GM18511 (cell line): ENCODE measurements at regions not wholly inside any gene's neighbourhood (a gene's known extent, or its start where the extent isn't known, plus 50 kb on each side); places are given as distances from the start of the nearest gene placed in this dataset.
"Not testable (repeated sequence)": the region's sequence is repeated elsewhere in the genome, so short reads cannot be mapped to it uniquely, and the experiment has no call there.

Experiments used
- ATAC-seq: cut with Tn5 transposase; IDR thresholded peaks from one replicate; pipeline ENCODE4 v1.9.1; 2021; ENCODE audit warnings: mild to moderate bottlenecking, moderate library complexity; ENCODE audit not compliant: unreplicated experiment

DNA sequence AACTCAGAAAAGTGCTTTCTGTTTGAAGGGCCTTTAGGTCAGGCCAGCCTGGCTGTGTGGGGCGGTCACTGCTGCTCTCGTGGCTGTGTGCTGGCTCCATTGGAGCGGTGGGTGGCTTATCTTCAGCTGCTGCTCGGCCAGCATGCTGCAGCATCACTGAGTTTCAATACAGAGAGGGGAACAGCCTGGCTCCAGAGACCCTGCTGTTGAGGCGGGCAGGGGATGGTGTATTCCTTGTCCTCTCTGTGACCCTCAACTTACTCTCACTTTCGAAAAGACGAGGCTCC, 248.5 kb upstream of the ONECUT1 start:
- no peak for ATAC-seq

DNA sequence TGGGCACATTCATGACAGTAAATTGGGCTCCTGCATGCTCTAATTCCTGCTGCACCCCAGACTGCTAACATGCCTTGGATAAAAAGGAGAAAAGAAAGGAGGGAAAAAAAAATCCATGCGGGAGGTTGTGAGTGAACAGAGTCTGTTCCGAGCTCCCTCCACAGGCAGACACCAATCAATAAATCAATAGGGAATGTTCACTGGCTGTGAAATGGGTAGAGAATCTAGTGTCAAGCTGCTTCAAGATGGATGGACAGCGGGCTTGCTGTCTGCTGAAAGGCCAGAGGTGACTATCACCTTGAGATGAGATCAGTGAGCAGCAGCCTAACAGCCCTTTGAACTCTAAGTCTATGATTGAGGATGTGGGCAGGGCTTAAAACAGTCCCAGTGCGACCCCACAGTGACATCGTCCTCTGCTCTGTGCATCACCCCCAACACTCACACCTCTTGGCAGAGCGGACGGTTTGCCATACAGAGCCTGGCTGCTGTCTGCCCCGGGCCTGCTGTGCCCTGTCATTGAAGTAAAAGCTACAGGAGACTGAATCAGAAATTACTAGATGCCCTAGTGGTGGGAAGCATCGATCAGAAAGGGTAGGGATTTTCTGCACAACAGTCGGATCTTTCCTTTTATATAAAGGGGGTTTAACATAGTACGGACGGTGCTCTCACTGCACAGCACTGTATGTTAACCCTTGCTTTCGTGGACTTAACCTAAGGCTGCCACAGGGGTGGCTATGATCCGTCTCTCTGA, 247.9 kb upstream of the ONECUT1 start:
- ATAC-seq: no peak

DNA sequence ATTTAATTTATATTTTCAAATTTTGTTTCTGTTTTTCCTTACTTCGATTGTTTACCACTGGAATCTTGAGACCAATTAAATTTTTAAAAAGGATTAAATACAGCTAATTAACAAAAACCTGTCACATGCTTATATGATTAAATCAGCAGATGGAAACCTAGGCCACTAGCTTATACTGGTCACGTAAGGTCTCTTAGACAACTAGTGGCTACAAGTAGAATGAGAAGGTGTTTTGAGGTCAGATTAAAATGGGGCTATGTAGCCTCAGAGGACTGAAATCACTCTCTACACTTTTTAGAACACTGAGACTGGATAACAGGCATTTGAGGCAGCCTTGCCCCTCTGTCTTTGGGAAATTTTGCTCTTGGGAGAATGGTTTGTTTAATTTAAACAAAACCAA, 246.5 kb upstream of the ONECUT1 start:
- ATAC-seq: no peak

- ATAC-seq: no peak
Observed at GRCh38 chr15:53034767-53035245, 244.7 kb upstream of the ONECUT1 start.

DNA sequence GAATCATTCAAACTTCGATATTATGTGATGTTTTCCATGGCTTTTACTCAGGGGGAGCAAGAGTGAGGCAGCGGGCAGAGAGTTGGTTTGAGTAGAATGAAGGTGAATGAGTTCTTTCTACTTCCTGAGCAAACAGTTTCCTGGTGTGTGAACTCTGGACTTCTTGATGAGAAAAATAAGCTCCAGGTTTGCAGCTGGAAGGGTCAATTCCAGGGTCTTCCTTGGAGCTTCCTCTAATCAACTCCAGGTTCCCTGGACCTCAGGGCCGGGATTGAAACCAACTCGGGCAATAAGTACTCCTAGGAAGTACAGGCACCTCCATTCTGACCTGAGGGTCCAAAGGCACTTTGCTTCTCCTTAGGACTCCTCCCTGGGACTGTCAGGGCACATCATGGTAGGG, 243.6 kb upstream of the ONECUT1 start:
- ATAC-seq: no peak

DNA sequence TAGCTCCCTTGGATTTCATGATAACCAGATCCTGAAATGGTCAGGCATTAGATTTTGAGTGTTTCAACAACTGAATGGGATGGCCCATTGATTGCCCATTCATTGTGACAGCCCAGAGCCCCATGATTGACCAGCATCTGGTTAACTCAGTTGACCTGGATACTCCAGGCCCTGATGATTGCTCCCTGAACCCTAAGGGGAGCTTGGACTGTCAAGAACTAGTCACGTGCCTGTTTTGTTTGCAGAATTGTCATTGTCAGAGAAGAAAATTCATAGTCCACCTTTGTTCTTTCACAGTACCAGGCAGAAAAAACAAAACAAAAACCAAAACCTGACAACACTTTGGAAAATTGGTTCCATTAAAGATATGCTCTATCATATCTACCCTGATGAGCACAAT, 241.3 kb upstream of the ONECUT1 start:
- ATAC-seq: no peak

DNA sequence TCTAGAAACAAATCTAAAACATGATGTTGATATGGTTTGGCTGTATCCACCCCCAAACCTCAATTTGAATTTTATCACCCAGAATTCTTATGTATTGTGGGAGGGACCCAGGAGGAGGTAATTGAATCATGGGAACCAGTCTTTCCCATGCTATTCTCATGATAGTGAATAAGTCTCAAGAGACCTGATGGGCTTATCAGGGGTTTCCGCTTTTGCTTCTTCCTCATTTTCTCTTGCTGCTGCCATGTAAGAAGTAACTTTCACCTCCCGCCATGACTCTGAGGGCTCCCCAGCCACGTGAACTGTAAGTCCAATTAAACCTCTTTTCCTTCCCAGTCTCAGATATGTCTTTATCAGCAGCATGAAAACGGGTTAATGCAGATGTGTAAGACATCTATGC, 232.7 kb upstream of the ONECUT1 start:
- ATAC-seq: no peak

DNA sequence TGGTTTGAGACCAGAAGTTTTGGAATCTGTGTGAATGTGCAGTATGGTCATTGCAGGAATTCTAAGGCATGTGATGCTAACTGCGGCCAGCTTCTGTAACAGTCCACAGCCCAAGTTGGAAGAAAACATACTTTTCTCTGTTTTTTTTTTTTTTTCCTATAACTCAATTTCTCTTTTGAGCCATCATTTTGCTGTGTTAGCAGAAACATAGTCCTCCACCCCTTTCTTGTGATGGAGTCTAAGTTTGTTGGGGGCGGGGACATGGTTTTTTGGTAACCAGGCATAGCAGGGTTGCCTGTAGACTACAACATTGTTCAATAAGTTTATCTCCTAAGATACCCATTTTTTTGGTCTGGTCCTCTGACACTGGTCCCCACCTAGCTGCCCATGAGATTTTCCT, 223.2 kb upstream of the ONECUT1 start:
- ATAC-seq: no peak

DNA sequence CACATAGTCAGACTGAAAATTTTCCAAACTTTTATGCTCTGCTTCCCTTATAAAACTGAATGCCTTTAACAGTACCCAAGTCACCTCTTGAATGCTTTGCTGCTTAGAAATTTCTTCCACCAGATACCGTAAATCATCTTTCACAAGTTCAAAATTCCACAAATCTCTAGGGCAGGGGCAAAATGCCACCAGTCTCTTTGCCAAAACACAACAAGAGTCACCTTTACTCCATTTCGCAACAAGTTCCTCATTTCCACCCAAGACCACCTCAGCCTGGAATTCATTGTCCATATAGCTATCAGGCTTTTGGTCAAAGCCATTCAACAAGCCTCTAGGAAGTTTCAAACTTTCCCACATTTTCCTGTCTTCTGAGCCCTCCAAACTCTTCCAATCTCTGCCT, 221.6 kb upstream of the ONECUT1 start:
- not testable (repeated sequence) for ATAC-seq

GRCh38 chr15:53009093-53009492, 219.0 kb upstream of the ONECUT1 start:
- no peak for ATAC-seq

GRCh38 chr15:53000409-53000808, 210.3 kb upstream of the ONECUT1 start:
- no peak for ATAC-seq

DNA sequence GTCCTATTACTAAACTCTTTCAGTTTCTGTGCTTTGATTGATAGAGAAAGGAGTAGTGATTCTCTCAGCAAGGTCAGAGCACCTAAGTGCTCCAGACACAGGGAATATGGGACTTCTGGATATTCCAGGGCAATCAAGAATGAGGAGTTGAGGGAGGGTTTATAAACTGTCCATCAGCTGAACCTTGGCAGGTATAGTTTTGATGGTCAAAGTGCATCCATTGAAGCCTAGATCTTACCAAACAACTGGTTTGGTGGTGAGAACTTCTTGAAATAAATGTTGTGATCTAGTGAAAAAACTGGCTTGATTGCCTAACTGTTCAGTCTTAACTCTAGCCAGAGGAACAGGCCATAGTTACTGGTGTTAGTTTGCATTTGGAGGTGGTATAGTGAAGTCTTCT, 207.0 kb upstream of the ONECUT1 start:
- ATAC-seq: no peak

DNA sequence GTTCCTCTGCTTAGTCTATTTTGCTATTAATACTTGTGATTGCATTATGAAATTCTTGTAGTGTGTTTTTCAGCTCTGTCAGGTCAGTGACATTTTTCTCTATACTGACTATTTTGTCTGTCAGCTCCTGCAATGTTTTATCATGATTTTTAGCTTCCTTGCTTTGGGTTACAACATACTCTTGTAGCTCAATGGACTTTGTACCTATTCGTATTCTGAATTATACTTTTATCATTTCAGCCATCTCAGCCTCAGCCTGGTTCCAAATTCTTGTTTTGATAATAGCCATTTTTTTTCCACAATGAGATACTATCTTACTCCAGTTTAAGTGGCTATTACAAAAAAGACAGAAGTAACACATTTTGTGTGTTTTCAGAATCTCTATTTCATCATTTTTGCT, 204.2 kb upstream of the ONECUT1 start:
- ATAC-seq: no peak

DNA sequence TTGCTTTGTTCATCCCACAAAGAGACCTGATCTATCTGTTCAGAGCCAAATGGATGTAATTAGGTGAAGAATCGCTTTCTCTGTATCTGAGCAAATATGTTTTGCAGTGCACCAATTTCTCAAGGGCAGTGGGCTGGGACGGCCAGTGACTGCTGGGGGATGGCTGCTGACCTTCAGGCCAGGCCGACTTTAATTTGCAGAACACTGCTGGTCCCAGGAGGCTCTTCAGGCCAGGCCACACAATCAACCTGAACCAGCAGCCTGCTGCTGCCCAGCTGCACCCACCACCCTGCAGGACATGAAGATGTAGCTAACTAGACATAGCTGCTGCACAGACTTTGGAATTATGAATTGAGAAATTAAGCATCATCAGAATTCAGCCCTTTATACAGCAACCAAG, 194.4 kb upstream of the ONECUT1 start:
- ATAC-seq: no peak

- no peak for ATAC-seq
Observed at GRCh38 chr15:52980446-52980845, 190.3 kb upstream of the ONECUT1 start.

- no peak for ATAC-seq
Observed at GRCh38 chr15:52976516-52977075, 186.5 kb upstream of the ONECUT1 start.

- ATAC-seq: no peak
Observed at GRCh38 chr15:52975941-52976449, 185.9 kb upstream of the ONECUT1 start.

GRCh38 chr15:52963865-52964264, 173.7 kb upstream of the ONECUT1 start:
- no peak for ATAC-seq

GRCh38 chr15:52960283-52960682, 170.1 kb upstream of the ONECUT1 start:
- no peak for ATAC-seq

DNA sequence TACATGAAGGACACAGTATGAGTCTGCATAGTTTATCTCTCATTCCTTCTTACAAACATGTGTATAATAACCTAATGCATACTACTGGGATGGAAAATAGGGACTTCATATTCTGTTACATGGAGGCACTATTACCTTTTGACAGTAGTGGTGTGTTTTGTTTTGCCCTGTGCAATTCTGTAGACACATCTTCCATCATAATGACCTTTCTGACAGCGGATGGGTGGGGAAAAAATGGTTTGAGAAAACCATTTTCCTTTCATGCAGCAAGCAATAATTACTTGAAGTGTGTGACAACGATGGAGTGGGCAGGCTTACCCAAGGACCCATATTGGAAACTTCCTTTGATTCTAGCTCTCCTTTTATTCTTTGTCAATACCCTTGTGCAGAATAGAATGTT, 153.6 kb upstream of the ONECUT1 start:
- ATAC-seq: no peak

DNA sequence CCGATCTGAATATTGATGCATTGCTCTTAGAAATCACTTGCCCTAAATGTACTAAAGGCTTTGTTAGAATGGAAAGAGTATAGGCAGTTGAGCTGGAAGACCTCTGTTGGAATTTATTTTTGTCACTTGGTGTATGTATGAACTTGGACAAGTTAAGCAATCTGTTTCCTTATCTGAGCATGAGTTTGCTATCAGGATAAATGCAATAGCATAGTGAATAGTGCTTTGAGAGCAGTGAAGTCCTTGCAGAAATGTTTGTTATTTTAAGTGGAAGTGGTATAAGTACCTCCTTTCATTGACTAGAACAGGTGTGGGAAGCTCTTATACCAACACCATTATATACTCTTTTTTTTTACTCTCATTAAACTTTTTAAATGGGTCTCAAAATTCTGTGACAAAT, 146.4 kb upstream of the ONECUT1 start:
- ATAC-seq: no peak

DNA sequence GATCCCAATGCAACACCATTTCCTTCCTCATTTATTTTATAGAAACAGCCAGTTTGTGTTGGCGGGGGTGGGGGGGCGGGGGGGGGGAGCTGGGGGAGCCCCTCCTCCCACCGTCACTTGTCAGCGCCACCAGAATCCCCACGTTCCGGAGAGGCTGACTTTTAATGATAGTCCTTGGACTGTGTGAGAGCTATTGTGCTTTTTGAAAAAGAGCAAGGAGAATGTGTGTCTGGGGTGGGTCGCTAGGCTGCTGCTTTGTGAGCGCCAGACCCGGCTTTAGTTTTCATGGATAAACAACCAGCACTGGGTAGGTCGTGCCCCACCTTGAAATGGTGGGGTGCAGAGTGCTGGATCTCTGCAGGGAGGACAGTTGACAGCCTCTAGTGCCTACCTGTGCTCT, 135.0 kb upstream of the ONECUT1 start:
- ATAC-seq: no peak

DNA sequence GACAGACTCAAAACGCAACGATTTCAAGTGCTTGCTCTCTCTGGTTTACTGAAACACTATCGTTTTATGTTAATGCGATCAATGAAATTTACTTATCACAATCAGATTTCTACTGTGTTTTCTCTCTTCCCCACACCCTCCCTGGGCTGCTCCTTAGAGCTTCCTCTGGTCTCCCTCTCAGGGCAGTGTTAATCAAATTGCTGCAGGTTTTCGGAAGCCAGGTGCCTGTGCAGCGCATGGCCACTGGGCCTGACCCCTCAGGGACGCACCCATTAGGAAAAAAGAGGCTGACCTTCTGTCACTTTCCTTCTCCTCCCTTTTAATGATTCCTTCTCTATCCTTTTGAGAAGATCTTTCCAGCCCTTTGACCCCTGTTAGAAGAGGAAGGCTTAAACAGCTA, 134.5 kb upstream of the ONECUT1 start:
- ATAC-seq: no peak
